ENCODE measurements at regions not wholly inside any gene's neighbourhood (a gene's known extent, or its start where the extent isn't known, plus 50 kb on each side); places are given as distances from the start of the nearest gene placed in this dataset.

- H3K27ac ChIP-seq (ENCODE audit: low read depth, low read length, poor library complexity, severe bottlenecking): no peak overlapping the region
- H3K9me2 ChIP-seq (ENCODE audit: low read depth, low read length): no peaks in the 10 kb centered on the region
- no peaks in the 10 kb centered on the region for H3K9me3 ChIP-seq (ENCODE audit: low read length)
- no peak overlapping the region for H3K4me2 ChIP-seq (ENCODE audit: low read length)
- H3K79me2 ChIP-seq (ENCODE audit: insufficient read depth, low read length): no peaks in the 10 kb centered on the region
- H3K36me3 ChIP-seq (ENCODE audit: insufficient read depth, low read length): no peaks in the 10 kb centered on the region
- no peaks in the 10 kb centered on the region for H4K20me1 ChIP-seq (ENCODE audit: insufficient read depth, low read length)
- H3K4me1 ChIP-seq (ENCODE audit: insufficient read depth, low read length, severe bottlenecking): no peaks in the 10 kb centered on the region
- TF ChIP-seq, protein P1, sequence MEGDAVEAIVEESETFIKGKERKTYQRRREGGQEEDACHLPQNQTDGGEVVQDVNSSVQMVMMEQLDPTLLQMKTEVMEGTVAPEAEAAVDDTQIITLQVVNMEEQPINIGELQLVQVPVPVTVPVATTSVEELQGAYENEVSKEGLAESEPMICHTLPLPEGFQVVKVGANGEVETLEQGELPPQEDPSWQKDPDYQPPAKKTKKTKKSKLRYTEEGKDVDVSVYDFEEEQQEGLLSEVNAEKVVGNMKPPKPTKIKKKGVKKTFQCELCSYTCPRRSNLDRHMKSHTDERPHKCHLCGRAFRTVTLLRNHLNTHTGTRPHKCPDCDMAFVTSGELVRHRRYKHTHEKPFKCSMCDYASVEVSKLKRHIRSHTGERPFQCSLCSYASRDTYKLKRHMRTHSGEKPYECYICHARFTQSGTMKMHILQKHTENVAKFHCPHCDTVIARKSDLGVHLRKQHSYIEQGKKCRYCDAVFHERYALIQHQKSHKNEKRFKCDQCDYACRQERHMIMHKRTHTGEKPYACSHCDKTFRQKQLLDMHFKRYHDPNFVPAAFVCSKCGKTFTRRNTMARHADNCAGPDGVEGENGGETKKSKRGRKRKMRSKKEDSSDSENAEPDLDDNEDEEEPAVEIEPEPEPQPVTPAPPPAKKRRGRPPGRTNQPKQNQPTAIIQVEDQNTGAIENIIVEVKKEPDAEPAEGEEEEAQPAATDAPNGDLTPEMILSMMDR (IDR thresholded peaks at IDR 0.05; ENCODE audit: low read length): no peak
- no peak for TF ChIP-seq EZH2 (IDR thresholded peaks at IDR 0.05; ENCODE audit: borderline replicate concordance, low read length)
- H3F3A ChIP-seq (ENCODE audit: insufficient read depth, low read length): no peaks in the 10 kb centered on the region
- H3K27me3 ChIP-seq (ENCODE audit: insufficient read depth, low read length): no peaks in the 10 kb centered on the region
- no peak overlapping the region for H3K9ac ChIP-seq (ENCODE audit: low read length)
- H2AFZ ChIP-seq (ENCODE audit: low read length): no peak overlapping the region
- H3K4me3 ChIP-seq (ENCODE audit: low read depth, low read length, poor library complexity, severe bottlenecking): no peak overlapping the region
These were observed 763.1 kb upstream of the COBL start for GRCh38 chr7:52079726-52080125.

- Histone ChIP-seq H3K9me3 (ENCODE audit: low read length) (no peaks in the 10 kb centered on the region), H3K4me3 (ENCODE audit: low read depth, low read length, poor library complexity, severe bottlenecking) (no peak overlapping the region), H3K79me2 (ENCODE audit: insufficient read depth, low read length) (no peaks in the 10 kb centered on the region), H2AFZ (ENCODE audit: low read length) (no peak overlapping the region), H3K36me3 (ENCODE audit: insufficient read depth, low read length) (no peaks in the 10 kb centered on the region), H3F3A (ENCODE audit: insufficient read depth, low read length) (no peaks in the 10 kb centered on the region), H3K4me1 (ENCODE audit: insufficient read depth, low read length, severe bottlenecking) (no peaks in the 10 kb centered on the region), H3K9ac (ENCODE audit: low read length) (no peak overlapping the region), H3K27me3 (ENCODE audit: insufficient read depth, low read length) (no peaks in the 10 kb centered on the region), H3K27ac (ENCODE audit: low read depth, low read length, poor library complexity, severe bottlenecking) (no peak overlapping the region), H4K20me1 (ENCODE audit: insufficient read depth, low read length) (no peaks in the 10 kb centered on the region), H3K9me2 (ENCODE audit: low read depth, low read length) (no peaks in the 10 kb centered on the region), H3K4me2 (ENCODE audit: low read length) (no peak overlapping the region)
- TF ChIP-seq, protein P1 (IDR thresholded peaks at IDR 0.05; ENCODE audit: low read length): no peak
- TF ChIP-seq EZH2 (IDR thresholded peaks at IDR 0.05; ENCODE audit: borderline replicate concordance, low read length): no peak
These were observed 761.0 kb upstream of the COBL start for GRCh38 chr7:52077571-52077970.

DNA sequence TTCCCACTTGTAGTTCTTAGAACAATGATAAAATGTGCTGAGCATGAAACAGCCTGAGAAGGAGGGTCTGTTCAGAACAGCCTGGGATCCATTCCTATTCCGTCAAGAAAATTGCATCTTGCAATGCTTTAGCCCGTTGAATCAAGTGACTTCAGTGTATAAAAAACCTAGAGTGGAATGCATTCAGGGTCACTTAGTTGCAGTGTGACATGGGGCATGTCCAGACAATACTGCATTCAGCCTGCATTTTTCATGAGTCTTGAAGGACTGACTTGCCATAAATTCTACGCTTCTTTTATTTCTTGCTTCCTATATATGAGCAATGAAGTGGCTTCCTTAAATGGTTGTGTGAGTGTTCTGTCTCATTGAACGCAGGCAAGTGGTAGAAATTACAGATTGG is 758.3 kb upstream of the COBL start:
- no peaks in the 10 kb centered on the region for H3K79me2 ChIP-seq (ENCODE audit: insufficient read depth, low read length)
- peaks cover 6% of the 10 kb centered on the region for H3K4me1 ChIP-seq (ENCODE audit: insufficient read depth, low read length, severe bottlenecking)
- TF ChIP-seq EZH2 (IDR thresholded peaks at IDR 0.05; ENCODE audit: borderline replicate concordance, low read length): no peak
- TF ChIP-seq, protein P1 (IDR thresholded peaks at IDR 0.05; ENCODE audit: low read length): no peak
- H3K4me2 ChIP-seq (ENCODE audit: low read length): no peak overlapping the region
- no peaks in the 10 kb centered on the region for H4K20me1 ChIP-seq (ENCODE audit: insufficient read depth, low read length)
- no peaks in the 10 kb centered on the region for H3K27me3 ChIP-seq (ENCODE audit: insufficient read depth, low read length)
- H3K9ac ChIP-seq (ENCODE audit: low read length): no peak overlapping the region
- no peak overlapping the region for H3K4me3 ChIP-seq (ENCODE audit: low read depth, low read length, poor library complexity, severe bottlenecking)
- no peaks in the 10 kb centered on the region for H3K36me3 ChIP-seq (ENCODE audit: insufficient read depth, low read length)
- H3K27ac ChIP-seq (ENCODE audit: low read depth, low read length, poor library complexity, severe bottlenecking): no peak overlapping the region
- no peak overlapping the region for H2AFZ ChIP-seq (ENCODE audit: low read length)
- H3K9me2 ChIP-seq (ENCODE audit: low read depth, low read length): no peaks in the 10 kb centered on the region
- H3K9me3 ChIP-seq (ENCODE audit: low read length): no peaks in the 10 kb centered on the region
- no peaks in the 10 kb centered on the region for H3F3A ChIP-seq (ENCODE audit: insufficient read depth, low read length)

All from OCI-LY1 (cell line).